ENCODE measurements at regions not wholly inside any gene's neighbourhood (a gene's known extent, or its start where the extent isn't known, plus 50 kb on each side); places are given as distances from the start of the nearest gene placed in this dataset.
"Not testable (repeated sequence)": the region's sequence is repeated elsewhere in the genome, so short reads cannot be mapped to it uniquely, and the experiment has no call there.

DNA sequence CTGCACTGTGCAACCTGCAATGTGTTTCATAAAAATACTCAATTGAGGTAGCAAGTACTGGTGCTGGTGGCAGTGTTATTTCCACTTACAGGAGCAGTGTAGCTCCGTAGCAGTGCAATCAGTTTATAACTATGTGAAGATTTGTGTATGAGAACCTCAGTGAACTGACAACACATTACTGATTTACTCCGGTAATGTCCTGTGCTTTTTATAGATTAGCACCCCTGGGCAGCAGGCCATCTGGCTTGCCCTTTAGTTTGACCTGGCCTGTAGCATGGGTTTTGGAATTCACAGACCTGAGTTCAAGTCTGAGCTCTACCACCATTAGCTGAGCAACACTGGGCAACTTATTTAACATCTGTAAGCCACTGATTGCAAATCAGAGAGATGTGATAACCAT lies 78.6 kb upstream of the GBA3 start:
- Histone ChIP-seq H3K4me1 (ENCODE audit: insufficient read depth, insufficient read length) (no peaks in the 10 kb centered on the region), H3K9ac (ENCODE audit: insufficient read length, low read depth) (no peak overlapping the region), H3K36me3 (ENCODE audit: insufficient read depth, insufficient read length, low read length) (no peaks in the 10 kb centered on the region), H3K4me3 (ENCODE audit: insufficient read length, low read depth) (no peak overlapping the region), H3K9me3 (ENCODE audit: insufficient read depth, low read length) (no peaks in the 10 kb centered on the region), H3K27me3 (ENCODE audit: insufficient read depth, insufficient read length) (no peaks in the 10 kb centered on the region)
- DNase-seq (ENCODE audit: low read depth, low spot score): no peak
- no peak for TF ChIP-seq ZNF274 (IDR thresholded peaks at IDR 0.05; ENCODE audit: low read depth, low read length)
- TF ChIP-seq YY1 (IDR thresholded peaks at IDR 0.05; ENCODE audit: insufficient read depth, insufficient read length): no peak
- TF ChIP-seq SUZ12 (IDR thresholded peaks at IDR 0.05; ENCODE audit: extremely low read depth, insufficient read depth, insufficient read length): no peak

DNA sequence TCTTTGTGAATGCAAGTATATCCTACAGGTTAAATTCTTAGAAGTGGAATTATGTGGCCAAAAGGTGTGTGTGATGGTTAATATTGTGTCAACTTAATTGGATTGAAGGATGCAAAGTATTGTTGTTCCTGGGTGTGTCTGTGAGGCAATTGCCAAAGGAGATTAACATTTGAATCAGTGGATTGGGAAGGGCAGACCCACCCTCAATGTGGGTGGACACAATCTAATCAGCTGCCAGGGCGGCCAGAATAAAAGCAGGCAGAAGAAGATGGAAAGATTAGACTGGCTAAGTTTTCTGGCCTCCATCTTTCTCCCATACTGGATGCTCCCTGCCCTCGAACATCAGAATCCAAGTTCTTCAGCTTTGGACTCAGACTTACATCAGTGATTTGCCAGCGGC lies 76.2 kb upstream of the GBA3 start:
- Histone ChIP-seq H3K4me3 (ENCODE audit: insufficient read length, low read depth) (no peak overlapping the region), H3K36me3 (ENCODE audit: insufficient read depth, insufficient read length, low read length) (no peaks in the 10 kb centered on the region), H3K27me3 (ENCODE audit: insufficient read depth, insufficient read length) (no peaks in the 10 kb centered on the region), H3K9ac (ENCODE audit: insufficient read length, low read depth) (no peak overlapping the region), H3K4me1 (ENCODE audit: insufficient read depth, insufficient read length) (no peaks in the 10 kb centered on the region), H3K9me3 (ENCODE audit: insufficient read depth, low read length) (no peaks in the 10 kb centered on the region)
- no peak for TF ChIP-seq ZNF274 (IDR thresholded peaks at IDR 0.05; ENCODE audit: low read depth, low read length)
- no peak for TF ChIP-seq SUZ12 (IDR thresholded peaks at IDR 0.05; ENCODE audit: extremely low read depth, insufficient read depth, insufficient read length)
- TF ChIP-seq YY1 (IDR thresholded peaks at IDR 0.05; ENCODE audit: insufficient read depth, insufficient read length): no peak
- peak; percentile 6 for DNase-seq (ENCODE audit: low read depth, low spot score)

DNA sequence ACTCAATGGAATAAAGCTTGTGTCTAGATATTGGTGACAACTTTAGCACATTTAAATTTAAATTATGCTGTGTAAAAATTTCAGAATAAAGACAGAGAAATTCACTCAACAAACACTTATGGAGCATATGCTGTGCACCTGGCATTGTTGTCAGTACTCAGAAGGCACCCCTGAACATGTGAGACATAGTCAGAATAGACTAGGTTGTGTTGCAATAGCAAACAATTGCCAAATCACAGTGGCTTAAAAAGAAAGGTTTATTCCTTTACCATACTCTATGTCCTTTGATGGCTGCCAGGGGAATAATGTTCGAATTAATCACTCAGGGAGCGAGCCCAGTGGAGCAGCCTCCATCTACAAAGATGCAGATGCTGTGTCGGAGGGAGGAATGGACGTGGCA lies 72.6 kb upstream of the GBA3 start:
- not testable (repeated sequence) for H3K4me1 ChIP-seq (ENCODE audit: insufficient read depth, insufficient read length); H3K4me3 ChIP-seq (ENCODE audit: insufficient read length, low read depth); DNase-seq (ENCODE audit: low read depth, low spot score); H3K9ac ChIP-seq (ENCODE audit: insufficient read length, low read depth); H3K36me3 ChIP-seq (ENCODE audit: insufficient read depth, insufficient read length, low read length); H3K9me3 ChIP-seq (ENCODE audit: insufficient read depth, low read length); H3K27me3 ChIP-seq (ENCODE audit: insufficient read depth, insufficient read length)

DNA sequence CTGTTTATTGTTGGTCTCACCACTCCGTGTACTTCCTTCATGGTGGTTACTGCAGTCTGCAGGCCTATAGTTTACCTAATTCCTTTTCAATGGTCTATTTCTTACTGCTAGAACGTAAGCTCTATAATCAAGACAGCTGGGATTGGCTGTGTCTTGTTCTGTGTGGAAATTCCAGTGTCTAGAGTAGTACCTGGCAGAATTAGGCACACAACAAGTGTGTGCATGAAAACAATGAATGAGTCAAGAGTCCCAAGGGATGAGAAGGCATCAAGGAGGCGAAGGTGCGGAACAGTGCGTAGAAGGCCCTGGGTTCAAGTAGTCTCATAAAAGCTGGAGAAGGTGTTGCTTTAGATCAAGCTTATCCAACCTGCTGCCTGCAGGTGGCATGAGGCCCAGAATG lies 70.8 kb upstream of the GBA3 start:
- H3K9ac ChIP-seq (ENCODE audit: insufficient read length, low read depth); H3K27me3 ChIP-seq (ENCODE audit: insufficient read depth, insufficient read length); DNase-seq (ENCODE audit: low read depth, low spot score); H3K36me3 ChIP-seq (ENCODE audit: insufficient read depth, insufficient read length, low read length); H3K4me1 ChIP-seq (ENCODE audit: insufficient read depth, insufficient read length); H3K9me3 ChIP-seq (ENCODE audit: insufficient read depth, low read length); H3K4me3 ChIP-seq (ENCODE audit: insufficient read length, low read depth): not testable (repeated sequence)

DNA sequence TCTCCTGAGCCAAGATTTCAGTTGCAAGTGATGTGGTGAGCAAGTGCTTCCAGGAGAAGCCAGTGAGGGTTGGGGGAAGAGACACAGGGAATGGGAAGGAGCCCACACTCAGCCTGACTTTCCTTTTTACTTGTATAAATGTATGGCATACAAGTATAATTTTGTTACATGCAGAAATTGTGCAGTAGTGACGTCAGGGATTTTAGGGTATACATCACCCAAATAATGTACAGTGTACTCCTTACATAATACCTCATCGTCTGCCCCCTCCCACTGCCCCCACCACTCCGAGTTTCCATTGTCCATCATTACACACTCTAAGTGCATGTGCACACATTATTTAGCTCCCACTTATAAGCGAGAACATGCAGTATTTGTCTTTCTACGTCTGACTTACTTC lies 68.7 kb upstream of the GBA3 start:
- H3K4me1 ChIP-seq (ENCODE audit: insufficient read depth, insufficient read length); DNase-seq (ENCODE audit: low read depth, low spot score); H3K9ac ChIP-seq (ENCODE audit: insufficient read length, low read depth); H3K27me3 ChIP-seq (ENCODE audit: insufficient read depth, insufficient read length); H3K9me3 ChIP-seq (ENCODE audit: insufficient read depth, low read length); H3K4me3 ChIP-seq (ENCODE audit: insufficient read length, low read depth); H3K36me3 ChIP-seq (ENCODE audit: insufficient read depth, insufficient read length, low read length): not testable (repeated sequence)

DNA sequence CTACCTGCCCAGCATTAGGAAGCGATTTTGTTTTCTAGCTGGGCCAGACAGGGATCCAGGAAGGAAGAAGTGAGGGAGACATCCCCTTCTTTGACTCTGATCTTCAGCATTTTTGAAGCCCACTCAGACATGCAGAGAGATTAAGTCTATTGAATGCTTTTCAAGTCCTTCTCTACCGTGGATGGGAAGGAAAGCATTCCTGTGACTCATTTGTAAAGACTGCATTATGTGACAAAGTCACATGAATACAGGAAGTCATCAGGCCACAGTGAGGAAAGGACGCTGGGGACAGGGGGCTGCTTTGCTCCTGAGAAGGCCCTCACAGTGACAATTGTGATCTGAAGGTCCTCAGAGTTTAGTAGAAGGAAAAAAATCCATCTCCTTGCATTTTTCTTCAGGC lies 67.4 kb upstream of the GBA3 start:
- peak; percentile 46 for DNase-seq (ENCODE audit: low read depth, low spot score)
- TF ChIP-seq SUZ12 (IDR thresholded peaks at IDR 0.05; ENCODE audit: extremely low read depth, insufficient read depth, insufficient read length): no peak
- no peak for TF ChIP-seq YY1 (IDR thresholded peaks at IDR 0.05; ENCODE audit: insufficient read depth, insufficient read length)
- no peak for TF ChIP-seq ZNF274 (IDR thresholded peaks at IDR 0.05; ENCODE audit: low read depth, low read length)
- no peaks in the 10 kb centered on the region for H3K36me3 ChIP-seq (ENCODE audit: insufficient read depth, insufficient read length, low read length)
- no peak overlapping the region for H3K4me3 ChIP-seq (ENCODE audit: insufficient read length, low read depth)
- H3K9ac ChIP-seq (ENCODE audit: insufficient read length, low read depth): no peak overlapping the region
- H3K9me3 ChIP-seq (ENCODE audit: insufficient read depth, low read length): no peaks in the 10 kb centered on the region
- no peaks in the 10 kb centered on the region for H3K27me3 ChIP-seq (ENCODE audit: insufficient read depth, insufficient read length)
- no peaks in the 10 kb centered on the region for H3K4me1 ChIP-seq (ENCODE audit: insufficient read depth, insufficient read length)

DNA sequence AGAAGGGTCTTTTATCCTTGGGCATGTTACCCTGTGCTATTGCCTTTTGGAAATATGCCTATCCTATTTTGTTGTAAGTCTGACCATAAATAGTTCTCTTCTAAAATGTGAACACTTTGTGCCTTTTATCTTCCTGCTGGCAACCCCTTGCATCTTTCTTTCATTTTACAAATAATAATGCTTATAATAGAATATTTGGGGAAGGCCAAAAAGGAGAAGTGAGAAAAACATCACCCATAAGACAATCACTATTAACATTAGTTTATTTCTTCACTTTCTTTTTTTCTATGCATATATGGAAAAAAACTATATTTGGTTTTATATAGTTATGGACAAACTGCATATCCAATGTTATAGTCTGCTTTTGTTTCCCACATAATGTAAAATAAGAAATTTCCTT lies 64.9 kb upstream of the GBA3 start:
- not testable (repeated sequence) for H3K9ac ChIP-seq (ENCODE audit: insufficient read length, low read depth); H3K4me1 ChIP-seq (ENCODE audit: insufficient read depth, insufficient read length); H3K36me3 ChIP-seq (ENCODE audit: insufficient read depth, insufficient read length, low read length); DNase-seq (ENCODE audit: low read depth, low spot score); H3K27me3 ChIP-seq (ENCODE audit: insufficient read depth, insufficient read length); H3K4me3 ChIP-seq (ENCODE audit: insufficient read length, low read depth); H3K9me3 ChIP-seq (ENCODE audit: insufficient read depth, low read length)

DNA sequence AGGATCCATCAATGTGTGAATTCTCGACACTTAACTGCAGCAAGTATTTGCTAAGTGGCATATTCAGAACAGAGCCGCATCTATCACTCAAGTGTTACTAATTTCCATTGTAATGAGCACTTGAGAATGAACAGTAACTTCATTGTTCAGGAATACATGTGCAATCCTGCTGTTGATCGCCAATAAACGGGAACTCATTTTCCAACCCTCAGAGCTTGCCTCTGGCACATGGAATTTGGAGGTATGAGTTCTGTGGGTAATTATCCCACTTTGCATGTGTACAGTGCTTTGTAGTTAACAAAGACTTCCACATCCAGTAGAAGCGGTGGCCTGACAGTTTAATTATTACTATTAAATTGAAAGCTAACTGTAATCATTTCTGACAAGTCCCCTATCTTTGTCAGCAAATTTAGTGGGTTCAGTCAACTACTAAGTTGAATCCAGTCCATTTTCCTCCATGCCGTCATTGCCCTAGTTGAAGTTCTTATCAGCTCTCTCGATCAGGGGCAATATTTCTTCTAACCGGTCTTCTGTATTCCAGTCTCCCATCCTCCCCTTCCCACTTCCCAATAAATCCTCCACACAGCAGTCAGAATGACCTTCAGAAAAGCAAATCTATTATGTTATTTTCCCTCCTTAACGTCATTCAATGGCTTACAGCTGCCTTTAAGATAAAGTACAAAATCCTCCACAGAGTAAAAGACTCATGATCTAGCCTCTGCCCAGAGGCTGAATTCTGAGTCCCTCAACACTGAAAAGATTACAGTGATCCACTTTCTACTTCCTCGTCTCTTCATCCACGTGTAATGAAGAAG lies 62.4 kb upstream of the GBA3 start:
- H3K4me1 ChIP-seq (ENCODE audit: insufficient read depth, insufficient read length); H3K36me3 ChIP-seq (ENCODE audit: insufficient read depth, insufficient read length, low read length); H3K4me3 ChIP-seq (ENCODE audit: insufficient read length, low read depth); DNase-seq (ENCODE audit: low read depth, low spot score); H3K9ac ChIP-seq (ENCODE audit: insufficient read length, low read depth); H3K27me3 ChIP-seq (ENCODE audit: insufficient read depth, insufficient read length): not testable (repeated sequence)
- H3K9me3 ChIP-seq (ENCODE audit: insufficient read depth, low read length): peaks cover 16% of the 10 kb centered on the region

DNA sequence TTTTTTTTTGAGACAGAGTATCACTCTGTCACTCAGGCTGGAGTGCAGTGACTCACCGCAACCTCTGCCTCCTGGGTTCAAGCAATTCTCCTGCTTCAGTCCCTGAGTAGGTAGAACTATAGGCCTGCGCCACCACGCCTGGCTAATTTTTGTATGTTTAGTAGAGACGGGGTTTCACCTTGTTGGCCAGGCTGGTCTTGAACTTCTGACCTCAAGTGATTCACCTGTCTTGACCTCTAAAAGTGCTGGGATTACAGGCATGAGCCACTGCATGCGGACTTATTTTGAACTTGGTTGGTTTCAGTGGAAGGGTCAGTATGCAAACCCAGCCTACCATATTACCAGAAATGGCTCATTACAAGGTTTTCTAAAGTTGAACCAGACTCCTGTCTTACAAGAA lies 61.6 kb upstream of the GBA3 start:
- not testable (repeated sequence) for H3K27me3 ChIP-seq (ENCODE audit: insufficient read depth, insufficient read length); H3K4me1 ChIP-seq (ENCODE audit: insufficient read depth, insufficient read length); DNase-seq (ENCODE audit: low read depth, low spot score)

More for the DNA sequence above, 61.6 kb upstream of the GBA3 start:
- not testable (repeated sequence) for H3K4me3 ChIP-seq (ENCODE audit: insufficient read length, low read depth); H3K36me3 ChIP-seq (ENCODE audit: insufficient read depth, insufficient read length, low read length); H3K9ac ChIP-seq (ENCODE audit: insufficient read length, low read depth)
- H3K9me3 ChIP-seq (ENCODE audit: insufficient read depth, low read length): peaks cover 21% of the 10 kb centered on the region

Measured in NT2/D1 (cell line).